Middle frontal gyrus (tissue), 1 donor: ENCODE measurements at regions not wholly inside any gene's neighbourhood (a gene's known extent, or its start where the extent isn't known, plus 50 kb on each side); places are given as distances from the start of the nearest gene placed in this dataset.

ENCODE experiments used
- DNase-seq: peaks from one replicate; pipeline ENCODE4 v3.0.0-alpha.2; 2015; ENCODE audit warnings: low spot score; ENCODE audit errors: extremely low spot score

DNA sequence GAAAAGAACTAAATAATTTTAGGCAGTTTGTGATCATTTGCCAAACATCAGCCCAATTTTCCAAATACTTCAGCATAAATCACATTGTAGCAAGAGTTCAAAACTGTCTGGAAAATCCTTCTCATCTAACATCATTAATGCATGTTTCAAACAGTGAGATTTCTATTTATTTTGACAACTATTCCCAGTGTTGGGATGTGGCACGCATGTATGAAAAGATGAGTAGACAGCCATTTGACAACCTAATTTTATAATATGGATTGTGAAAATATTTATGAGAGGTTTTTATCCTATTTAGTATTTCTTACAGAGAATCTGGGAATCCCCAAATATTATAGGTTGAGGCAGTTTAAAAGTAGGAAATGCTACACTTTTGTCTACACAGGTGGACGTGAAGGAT lies 357.6 kb upstream of the ARID1B start:
- no peak for DNase-seq

DNA sequence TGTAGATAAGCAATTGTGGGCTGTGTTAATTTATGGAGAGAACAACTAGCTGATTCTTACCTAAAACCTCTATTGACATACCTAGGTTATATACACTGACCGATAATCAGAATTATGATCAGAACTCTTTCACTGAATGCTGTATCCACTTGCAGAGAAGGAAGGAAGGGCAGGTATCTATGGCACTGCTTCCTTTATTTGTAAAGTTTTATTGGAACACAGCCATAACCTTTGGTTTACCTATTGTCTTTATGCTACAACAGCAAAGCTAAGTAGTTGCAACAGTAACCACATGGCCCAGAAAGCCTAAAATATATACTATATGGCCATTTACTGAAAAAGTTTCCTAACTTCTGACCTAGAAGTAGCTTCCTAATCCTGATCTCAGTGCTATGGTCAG lies 358.9 kb upstream of the ARID1B start:
- DNase-seq, result no peak

DNA sequence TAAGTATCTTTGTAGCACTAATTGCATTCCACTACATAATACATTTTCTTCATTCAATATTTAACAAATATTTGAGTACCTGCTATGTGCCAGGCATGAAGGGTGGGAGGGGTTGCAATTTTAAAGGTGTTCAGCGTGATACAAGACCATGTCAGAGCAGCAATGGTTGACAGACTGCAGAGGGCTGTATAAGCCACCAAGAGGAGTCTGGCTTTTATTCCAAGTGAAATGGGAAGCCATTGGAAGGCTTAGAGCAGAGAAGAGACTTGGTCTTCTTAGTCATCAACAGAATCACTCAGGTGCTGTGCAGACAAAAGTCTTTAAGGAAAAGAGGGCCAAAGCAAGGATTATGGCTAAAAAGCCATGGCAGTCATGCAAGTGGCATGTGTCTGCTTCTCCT lies 360.8 kb upstream of the ARID1B start:
- DNase-seq, result no peak

DNA sequence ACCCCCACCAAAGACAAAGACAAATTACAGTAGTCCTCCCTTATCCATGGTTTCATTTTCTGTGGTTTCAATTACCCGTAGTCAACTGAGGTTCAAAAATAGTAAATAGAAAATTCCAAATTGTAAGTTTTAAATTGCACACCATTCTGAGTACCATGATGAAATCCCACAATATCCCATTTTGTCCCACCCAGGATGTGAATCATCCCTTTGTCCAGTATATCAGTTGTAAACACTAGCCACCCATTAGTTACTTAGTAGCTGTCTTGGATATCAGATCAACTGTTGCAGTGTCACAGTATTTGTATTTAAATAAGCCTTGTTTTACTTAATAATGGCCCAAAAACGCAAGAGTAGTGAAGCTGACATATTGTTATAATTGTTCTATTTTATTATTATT lies 364.0 kb upstream of the ARID1B start:
- no peak for DNase-seq

DNA sequence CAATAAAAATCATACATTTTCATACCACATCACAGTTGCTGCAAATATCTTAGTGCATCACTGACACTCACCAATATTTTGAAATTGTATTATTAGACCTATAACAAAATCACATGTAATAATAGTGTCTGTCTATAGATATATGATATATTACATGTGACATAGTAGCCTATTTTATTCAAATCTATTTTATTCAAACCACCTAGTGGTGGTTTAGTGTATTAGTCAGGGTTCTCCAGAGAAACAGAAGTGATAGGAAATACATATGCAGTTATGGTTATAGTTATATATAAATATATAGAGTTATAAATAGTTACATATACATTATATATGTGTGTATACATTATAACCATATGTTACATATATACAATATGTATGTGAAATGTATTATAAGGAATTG lies 366.5 kb upstream of the ARID1B start:
- no peak for DNase-seq

DNA sequence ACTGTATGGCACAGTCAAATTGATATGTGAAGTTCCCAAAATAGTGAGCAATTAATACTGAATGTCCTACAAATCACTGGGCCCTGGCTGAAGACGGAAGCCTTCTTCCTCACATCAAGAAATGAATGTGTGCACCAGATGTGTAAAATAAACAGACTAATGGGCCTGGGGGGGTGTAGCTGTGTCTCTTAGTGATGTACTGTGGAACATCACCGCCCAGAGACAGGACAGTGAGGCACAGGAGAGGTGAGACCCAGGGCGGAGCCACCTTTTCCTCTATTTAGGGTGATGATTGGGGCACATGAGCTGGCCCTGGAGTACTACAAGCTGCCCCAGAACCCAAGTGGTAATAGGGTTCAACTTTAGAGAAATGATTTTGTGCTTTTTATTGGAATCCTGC lies 368.5 kb upstream of the ARID1B start:
- no peak for DNase-seq

DNA sequence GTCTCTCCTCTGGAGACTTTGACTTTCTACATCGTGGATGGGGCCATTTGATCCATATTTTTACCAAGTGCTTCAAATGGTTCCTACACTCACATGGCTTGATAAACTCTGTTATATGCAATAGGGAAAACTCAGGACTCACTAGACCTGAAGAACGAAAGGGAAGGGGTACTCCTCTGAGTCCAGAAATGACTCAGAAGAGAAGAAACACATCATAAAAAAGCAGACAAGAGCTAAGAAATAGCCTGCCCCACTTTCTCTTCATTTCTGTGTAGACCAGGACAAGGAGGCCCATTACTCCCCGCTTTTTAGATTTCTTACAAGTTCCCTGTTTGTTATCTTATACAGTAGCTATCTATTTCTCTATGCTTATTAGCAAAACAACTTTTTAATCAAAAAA lies 369.8 kb upstream of the ARID1B start:
- no peak for DNase-seq

DNA sequence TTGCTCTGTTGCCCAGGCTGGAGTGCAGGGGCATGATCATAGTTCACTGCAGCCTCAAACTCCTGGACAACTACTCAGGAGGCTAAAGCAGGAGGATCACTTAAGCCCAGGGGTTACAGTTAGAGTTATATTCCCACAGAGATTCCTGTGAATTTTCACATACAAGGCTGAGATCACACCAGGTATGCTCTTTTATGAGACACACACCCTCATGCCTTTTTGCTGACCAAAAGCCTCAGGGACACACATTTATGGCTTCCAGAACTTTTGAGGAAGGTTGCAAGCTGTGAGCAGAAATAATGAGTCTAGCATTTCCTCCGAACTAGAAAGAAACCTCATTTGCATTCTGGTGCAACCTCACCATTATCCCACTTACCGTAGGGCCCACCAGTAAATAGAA lies 370.5 kb upstream of the ARID1B start:
- DNase-seq, result no peak

DNA sequence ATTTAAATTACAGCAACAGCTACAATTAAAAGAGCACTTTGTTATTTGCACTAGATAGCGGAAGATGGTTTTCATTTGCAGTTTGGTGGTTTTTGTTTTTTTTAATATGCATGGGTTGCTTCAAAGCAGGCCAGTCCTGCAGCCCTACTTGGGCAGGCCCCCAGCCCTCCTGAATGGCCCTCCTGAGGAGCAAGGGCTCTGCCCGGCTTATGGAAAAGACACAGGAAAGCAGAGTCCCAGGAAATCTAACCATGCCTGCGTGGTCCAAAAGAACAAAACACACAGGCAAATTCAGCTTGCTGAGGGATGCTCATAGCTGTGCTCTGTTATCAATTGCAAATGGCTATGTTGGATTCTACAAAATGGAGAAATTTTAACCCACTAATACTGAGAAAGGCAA lies 371.1 kb upstream of the ARID1B start:
- DNase-seq, result no peak

DNA sequence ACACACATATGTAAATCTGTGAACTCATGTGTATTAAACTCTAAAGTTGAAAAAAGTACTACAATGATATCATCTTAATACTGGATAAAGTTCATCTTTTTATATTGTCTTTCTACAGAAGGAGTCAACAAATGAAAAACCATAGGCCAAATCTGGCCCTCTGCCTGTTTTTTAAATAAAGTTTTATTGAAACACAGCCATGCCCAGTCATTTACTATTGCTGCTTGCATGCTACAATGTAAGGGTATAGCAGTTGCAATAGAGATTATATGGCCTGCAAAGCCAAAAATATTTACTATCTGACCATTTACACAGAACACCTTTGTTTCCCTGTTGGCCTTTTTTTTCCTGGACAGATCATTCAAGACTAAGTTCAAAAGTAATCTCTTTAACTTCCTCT lies 374.6 kb upstream of the ARID1B start:
- no peak for DNase-seq

DNA sequence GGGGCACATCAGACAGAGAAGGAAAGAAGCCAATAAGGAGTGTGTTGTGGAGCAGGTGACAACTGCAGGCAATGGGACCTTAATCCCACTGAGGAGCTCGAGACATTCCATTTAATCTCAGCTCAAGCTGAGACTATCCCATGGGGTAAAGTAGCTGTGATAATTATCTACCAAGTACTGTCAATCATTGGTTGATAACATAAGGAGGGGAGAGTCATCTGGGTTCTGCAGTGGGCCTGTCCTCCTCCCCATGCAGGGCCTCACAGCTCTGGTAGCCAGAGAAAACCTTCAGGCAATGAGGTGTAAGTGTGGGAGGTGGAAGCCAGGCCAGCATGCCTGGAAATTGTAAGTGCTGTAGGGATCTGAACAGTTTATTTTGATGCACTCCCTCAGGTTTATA lies 375.0 kb upstream of the ARID1B start:
- DNase-seq, result no peak

DNA sequence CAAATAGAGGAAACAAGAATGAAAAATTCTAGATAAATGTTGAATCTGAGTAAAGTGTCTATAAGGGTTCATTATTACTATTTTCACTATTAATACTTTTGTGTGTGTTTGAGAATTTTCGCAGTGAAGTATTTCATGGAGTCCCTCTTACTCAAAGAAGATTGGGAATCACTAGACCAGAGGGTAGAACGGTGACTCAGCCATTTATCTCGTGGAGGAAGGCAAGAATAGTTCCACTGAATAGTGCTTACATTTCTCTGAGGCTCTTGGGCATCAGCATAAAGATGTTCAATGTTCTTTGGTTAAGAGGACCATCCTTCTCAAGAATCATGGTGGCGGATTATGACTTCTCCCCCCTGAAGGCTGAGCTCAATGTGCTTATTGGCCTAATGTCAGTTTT lies 376.7 kb upstream of the ARID1B start:
- no peak for DNase-seq

DNA sequence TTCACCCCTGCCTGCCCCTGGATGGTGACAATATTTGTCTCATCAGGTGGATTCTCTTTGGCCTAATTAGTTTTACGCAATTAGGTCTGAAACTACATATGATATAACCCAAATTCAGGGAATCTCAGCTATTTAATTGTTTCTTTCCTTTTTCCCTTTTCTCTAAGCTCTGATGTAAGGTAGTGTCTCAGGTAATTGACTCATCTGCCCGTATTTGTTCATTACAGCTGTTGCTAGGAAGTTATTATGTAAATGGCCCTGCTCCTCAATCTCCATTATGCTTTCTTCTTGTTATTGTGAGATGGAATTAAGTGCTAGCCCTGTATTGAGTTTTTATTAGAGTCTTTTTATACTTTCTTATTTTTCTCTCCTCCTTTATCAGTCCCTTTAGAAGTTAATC lies 378.2 kb upstream of the ARID1B start:
- DNase-seq, result no peak

DNA sequence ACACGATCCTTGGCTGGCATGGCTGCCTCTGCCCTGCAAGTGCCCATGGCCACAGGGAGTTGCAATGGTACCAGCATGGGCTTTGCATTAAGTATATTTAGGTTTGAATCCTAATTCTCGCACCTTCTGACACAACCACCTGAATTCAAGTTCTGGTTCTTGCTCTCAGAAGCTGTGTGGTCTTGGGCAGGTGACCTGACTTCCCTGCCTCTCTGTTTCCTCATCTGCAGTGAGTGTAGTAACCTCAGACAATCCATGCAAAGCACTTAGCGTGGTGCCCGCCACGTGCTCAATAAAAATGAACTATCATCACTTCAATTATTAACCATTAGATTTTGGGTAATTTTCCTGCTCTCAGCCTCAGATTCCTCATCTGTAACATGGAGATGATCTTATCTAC lies 378.8 kb upstream of the ARID1B start:
- no peak for DNase-seq

DNA sequence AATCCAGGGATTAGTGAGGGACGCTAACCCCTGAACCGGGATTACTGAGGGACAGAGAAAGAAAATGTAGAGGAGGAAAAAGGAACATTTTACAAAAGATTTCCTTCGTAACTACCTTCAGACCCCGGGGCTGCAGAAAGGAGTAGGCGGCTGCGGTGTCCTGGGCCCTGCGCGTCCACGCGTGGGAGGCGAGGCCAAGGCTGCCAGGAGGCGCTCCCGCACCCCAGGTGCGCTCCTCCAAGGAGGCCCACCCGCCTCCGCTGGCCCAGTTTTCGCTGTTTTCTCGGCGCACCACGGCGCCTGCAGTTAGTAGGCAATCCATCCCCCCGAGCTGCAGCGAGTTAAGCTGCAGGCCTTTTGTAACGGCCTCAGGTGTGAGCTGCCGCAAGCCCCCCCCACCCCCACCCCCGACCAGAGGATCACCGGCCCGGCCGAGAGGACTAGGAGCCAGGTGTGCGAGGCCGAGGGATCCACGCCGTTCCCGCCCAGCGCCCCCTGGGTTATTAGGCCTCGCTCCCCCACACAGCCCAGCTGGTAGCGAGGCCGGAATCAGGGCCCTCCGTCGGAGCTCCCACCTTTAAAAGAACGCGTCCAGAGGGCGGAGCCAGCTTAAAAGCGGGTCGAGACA lies 380.3 kb upstream of the ARID1B start:
- no peak for DNase-seq

DNA sequence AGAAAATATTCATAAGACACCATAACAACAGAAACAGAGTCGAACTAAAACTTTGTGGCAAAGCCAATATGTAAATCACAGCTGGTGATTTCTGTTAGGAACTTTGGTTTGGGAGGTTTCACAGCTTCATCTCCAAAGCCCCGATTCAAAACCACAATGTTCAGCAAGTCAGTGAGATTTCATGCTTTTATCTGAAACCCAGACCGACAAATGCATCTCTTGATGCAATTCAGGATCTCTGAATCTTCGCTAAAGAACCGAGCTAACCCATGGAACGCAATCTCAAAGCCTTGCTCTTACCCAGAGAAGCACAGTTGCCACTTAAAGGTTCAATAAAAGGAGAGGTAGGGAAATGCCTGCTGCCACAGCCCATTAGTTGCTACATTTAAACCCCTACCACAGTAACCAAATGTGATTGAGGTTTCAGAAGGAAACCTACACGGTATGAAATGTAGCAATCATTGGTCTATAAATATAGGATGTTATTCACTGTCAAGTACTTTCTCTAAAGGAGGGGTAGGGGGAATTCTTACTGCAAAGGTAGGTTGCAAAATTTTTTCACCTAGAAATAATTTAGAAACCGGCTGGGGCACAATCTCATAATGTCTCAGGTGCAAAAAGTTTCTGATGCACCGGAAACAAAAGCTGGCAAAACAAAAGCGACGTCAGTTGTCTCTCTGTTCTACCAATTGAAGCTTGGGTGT lies 381.0 kb upstream of the ARID1B start:
- no peak for DNase-seq

DNA sequence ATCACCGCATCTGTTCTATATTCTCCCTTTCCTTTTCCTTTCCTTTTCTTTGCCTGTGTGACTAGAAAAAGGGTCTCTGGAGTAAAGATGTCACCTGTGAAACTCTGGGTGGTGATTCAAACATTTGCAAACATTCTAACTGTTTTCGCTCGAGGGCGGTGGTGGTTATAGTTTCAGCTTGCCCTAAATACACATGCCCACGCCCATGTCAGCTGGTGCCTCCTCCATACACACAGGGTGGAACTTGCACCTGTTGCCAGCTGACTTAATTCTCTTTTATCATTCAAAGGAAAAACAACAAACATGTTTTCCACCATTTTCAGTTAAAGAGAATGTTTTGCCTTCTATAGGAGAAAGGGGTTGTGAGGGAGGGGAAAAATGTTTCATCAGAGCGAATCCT lies 381.9 kb upstream of the ARID1B start:
- no peak for DNase-seq

DNA sequence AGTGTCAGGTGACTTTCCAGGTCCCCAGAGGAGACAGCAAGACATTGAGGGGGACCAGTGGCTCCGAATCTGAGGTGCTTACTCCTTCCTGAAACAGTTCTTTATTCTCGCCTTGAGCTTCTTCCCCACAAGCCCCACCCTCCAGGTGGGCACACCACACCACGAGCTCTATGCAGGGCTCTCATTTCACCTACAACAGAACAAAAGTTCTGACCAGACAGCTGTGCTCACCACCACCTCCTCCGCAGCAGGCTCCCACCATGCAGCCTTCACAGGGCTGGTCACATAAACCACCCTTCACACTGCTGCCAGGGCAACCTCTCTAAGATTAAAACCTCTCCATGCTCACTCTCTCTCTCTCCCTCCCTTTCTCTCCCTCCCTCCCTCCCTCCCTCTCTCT lies 384.5 kb upstream of the ARID1B start:
- DNase-seq, result no peak

DNA sequence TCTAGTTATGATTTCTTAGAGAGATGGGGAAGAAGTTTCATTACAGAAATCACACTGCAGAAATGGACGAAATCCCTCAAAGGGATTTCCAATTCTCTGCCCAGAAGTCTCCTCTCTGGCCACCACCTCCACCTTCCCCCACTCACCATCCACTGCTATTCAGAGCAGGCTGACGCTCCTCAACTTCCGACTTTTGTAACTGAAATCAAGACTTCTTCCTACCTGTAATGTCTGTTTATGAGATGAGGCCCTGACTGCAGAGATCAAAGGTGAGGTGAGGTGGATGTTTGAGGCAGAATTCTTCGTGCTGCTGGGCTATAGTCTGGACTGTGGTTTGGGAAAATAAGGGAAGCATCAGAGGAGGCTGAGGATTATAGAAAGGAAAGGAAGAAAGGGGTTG lies 385.2 kb upstream of the ARID1B start:
- DNase-seq, result no peak

DNA sequence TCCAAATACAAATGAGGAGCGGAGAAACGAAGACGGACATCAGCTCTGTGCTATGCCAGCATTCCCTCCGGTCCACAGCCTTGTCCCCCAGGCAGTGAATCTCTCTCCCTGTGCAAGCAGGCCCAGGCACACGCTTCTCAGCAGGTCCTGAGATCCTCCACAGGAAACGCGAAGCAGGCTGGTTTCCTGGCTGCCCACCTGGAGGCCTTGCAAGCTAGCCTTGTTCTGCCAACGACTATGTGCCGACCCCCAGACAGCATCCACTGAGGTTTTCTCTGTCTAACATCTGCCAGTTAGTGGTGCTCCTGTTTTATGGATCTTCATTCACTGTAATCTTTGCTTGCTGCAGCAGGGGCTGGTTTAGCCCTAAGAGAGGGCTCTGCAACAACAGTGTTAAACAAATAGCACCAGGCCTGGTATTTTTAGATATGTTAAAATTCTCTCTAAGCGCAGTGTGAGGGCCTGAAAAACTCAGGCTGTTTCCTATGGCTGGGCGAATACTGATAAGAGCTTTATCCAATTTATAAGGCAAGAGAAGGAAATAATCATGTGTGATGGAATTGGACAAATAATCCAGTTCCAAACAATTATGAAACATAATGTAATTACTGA lies 386.0 kb upstream of the ARID1B start:
- DNase-seq, result no peak

DNA sequence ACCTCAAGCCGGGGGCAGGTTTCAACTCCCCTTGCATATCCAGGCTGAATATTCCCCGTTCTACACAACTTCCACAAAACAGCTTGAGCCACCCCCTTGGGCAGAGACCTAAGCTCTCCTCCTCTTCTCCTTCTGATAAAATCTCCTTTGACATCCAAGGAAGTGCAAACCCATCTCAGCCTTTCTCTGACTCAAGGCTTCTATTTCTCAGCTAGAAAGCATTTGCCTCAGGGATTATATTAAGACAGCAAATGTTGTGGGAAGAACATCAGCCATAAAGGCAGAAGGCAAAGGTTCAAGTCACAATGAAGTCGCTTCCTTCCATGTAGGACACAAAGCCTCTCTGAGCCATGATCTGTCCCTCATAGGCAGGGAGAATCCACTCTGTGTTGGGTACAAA lies 386.6 kb upstream of the ARID1B start:
- no peak for DNase-seq

DNA sequence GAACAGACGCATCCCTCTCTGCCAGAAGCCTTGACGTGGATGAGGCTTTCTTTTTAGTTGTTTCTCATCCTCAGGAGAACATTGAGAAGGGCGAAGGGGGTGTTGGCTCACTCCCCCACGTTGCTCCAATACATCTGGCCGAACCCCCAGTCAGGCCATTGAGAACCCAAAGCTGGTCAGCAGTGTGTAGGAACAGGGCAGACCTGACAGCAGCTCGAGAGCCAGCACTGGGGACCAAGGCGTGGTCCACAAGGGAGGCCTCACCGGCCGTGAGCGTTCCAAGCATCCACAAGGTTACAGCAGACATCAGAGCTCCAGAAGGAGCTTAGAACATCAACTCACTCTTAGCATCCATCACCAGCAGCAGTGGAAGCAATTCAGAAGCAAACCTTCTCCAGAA lies 387.9 kb upstream of the ARID1B start:
- no peak for DNase-seq

DNA sequence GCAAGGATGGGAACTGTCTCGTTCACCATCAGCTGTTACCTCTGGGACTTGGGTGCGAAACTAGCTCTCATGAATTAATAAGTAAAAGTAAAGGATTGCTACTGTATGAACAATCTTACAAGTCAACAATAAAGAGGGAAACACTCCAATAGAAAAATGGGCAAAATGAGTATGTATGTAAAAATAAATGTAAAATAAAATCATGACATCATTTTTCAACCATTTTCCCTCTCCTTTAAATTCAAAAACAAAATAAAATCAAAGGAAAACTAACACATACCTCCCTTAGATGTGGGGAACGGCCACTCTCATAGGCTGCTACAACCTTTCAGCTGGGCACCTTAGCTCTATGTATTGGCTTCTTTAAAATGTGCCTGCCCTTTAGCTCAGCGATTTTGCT lies 389.7 kb upstream of the ARID1B start:
- DNase-seq, result no peak
